Ovary (tissue), 7 donors: ENCODE measurements at regions not wholly inside any gene's neighbourhood (a gene's known extent, or its start where the extent isn't known, plus 50 kb on each side); places are given as distances from the start of the nearest gene placed in this dataset.
"Not testable (repeated sequence)": the region's sequence is repeated elsewhere in the genome, so short reads cannot be mapped to it uniquely, and the experiment has no call there.

Experiments used
- DNase-seq, 5 donors: peaks; one replicate each; pipeline ENCODE4 v3.0.0-alpha.2; 2019 to 2020
- H3K27ac ChIP-seq, 2 donors: fragments of 200-600 bp; one replicate each; pipeline versions ENCODE4 v1.5.1 to v1.8.0; 2019 to 2022
- H3K27me3 ChIP-seq: fragments of 200-600 bp; one replicate; pipeline ENCODE4 v1.8.0; 2022
- H3K36me3 ChIP-seq: fragments of 200-600 bp; sonication (generic); one replicate; pipeline ENCODE4 v1.5.1; 2019
- H3K4me1 ChIP-seq: one replicate; pipeline ENCODE4 v1.8.1; 2013; ENCODE audit warnings: mild to moderate bottlenecking, moderate library complexity; ENCODE audit not compliant: insufficient read depth
- H3K4me3 ChIP-seq: fragments of 200-600 bp; sonication (generic); one replicate; pipeline ENCODE4 v1.5.1; 2017
- H3K9me3 ChIP-seq, 2 donors: fragments of 200-600 bp in 1 of 2; sonication (generic) in 1 of 2; one replicate each; pipeline versions ENCODE4 v1.5.1 to v1.8.1; 2013 to 2019; ENCODE audit warnings: mild to moderate bottlenecking in 1 of 2, moderate library complexity in 1 of 2
- EP300 ChIP-seq: sonication (generic); formaldehyde crosslinking; IDR thresholded peaks from one replicate; pipeline ENCODE4 v1.6.1; 2017; ENCODE audit warnings: antibody characterized with exemption
- POLR2A ChIP-seq: fragments of 450-650 bp; IDR thresholded peaks from one replicate; pipeline ENCODE4 v1.6.1; 2017; ENCODE audit warnings: antibody characterized with exemption, mild to moderate bottlenecking, moderate library complexity
- WGBS, 3 donors: extraction: QIAGEN DNeasy Blood & Tissue Kit in 1 of 3; methylation state at CpG; one replicate each; pipeline versions ENCODE4 v1.1.5 to v1.1.7; 2013 to 2017; 5-methylcytosine and 5-hydroxymethylcytosine counted together
- intact Hi-C, 4 donors: fragments of 100-400 bp; cut with DNase I; formaldehyde crosslinking; loops; one replicate each; pipeline versions ENCODE4 v1.11.0 to v1.15.1; 2022 to 2023
- TF ChIP-seq, protein P1 (sequence below), 3 donors: fragments of 450-650 bp in 2 of 3; fragments of 200-600 bp in 1 of 3; IDR thresholded peaks; one replicate each; pipeline versions ENCODE4 v1.5.1 to v1.8.0; 2016 to 2022; ENCODE audit warnings: antibody characterized with exemption in 3 of 3, mild to moderate bottlenecking in 1 of 3
- donor health status: DM: no; HTN: no; CAD: no; lungs with moderate emphysema.
- donor health status: DM: no; HTN: no; CAD: no.
- donor health status: Bipolar disorder and iron deficiency.
- donor health status: DM: no; HTN: no; CAD: no.
- donor health status: DM: yes; HTN: yes; CAD: no.

DNA sequence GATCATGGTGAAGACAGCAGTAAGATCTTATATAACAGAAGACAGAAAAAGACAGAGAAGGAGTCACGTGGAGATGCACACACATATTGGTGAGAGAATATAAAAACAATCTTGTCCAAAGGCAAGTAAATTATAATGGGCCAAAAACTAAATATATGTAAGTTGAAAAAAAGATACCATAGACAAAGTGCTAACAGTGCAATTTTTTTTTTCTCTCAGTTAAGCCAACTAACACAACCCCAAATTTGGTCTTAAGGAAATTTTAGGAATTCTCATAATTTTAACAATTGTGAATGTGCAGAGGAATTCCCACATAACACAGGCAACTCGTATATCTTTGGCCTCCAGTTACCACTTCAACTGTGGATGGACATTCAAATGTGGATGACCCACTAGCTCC is 432.2 kb downstream of the SOX2 start:
- WGBS, 3 donors, result 43 to 57% (median 50%) methylated on average over 2 of the region's 2 CpGs

DNA sequence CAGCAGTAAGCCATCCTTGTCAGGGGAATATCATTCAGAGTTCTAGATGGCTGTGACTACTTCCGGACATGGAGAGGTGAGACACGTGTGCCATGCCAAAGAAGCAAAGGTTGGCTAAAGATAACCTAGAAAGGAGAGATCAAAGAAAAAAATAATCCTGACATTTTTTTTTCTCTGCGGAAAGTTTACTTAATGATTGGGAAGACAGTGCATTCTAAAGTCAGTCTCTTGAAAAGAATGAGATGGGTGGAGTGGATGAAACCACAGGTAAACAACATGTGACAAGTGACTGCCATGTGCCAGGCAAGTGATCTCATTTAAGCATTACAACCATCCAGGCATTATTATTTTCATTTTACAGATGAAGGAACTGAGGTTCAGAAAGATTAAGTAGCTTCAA is 436.6 kb downstream of the SOX2 start:
- TF ChIP-seq, protein P1, sequence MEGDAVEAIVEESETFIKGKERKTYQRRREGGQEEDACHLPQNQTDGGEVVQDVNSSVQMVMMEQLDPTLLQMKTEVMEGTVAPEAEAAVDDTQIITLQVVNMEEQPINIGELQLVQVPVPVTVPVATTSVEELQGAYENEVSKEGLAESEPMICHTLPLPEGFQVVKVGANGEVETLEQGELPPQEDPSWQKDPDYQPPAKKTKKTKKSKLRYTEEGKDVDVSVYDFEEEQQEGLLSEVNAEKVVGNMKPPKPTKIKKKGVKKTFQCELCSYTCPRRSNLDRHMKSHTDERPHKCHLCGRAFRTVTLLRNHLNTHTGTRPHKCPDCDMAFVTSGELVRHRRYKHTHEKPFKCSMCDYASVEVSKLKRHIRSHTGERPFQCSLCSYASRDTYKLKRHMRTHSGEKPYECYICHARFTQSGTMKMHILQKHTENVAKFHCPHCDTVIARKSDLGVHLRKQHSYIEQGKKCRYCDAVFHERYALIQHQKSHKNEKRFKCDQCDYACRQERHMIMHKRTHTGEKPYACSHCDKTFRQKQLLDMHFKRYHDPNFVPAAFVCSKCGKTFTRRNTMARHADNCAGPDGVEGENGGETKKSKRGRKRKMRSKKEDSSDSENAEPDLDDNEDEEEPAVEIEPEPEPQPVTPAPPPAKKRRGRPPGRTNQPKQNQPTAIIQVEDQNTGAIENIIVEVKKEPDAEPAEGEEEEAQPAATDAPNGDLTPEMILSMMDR (IDR thresholded peaks at IDR 0.05), result no peak
- no peak for TF ChIP-seq POLR2A
- no peak for TF ChIP-seq EP300
- Histone ChIP-seq H3K4me1 (no peaks in the 10 kb centered on the region), H3K4me3 (no peak overlapping the region), H3K9me3 (no peaks in the 10 kb centered on the region), H3K27ac (no peak overlapping the region), H3K27me3 (no peaks in the 10 kb centered on the region), H3K36me3 (no peaks in the 10 kb centered on the region)
- intact Hi-C loops, result no loop called here
- DNase-seq, result no peak
- WGBS, 3 donors, result 79 to 86% (median 85%) methylated on average over 3 of the region's 3 CpGs

More for the DNA sequence above, 432.2 kb downstream of the SOX2 start:
- Histone ChIP-seq H3K27me3 (no peaks in the 10 kb centered on the region), H3K9me3 (no peaks in the 10 kb centered on the region), H3K4me3 (no peak overlapping the region), H3K27ac (no peak overlapping the region), H3K36me3 (no peaks in the 10 kb centered on the region), H3K4me1 (no peaks in the 10 kb centered on the region)
- no peak for DNase-seq
- TF ChIP-seq, protein P1 (IDR thresholded peaks at IDR 0.05), result no peak
- TF ChIP-seq POLR2A (no peak), EP300 (no peak)
- intact Hi-C loops, result no loop called here

DNA sequence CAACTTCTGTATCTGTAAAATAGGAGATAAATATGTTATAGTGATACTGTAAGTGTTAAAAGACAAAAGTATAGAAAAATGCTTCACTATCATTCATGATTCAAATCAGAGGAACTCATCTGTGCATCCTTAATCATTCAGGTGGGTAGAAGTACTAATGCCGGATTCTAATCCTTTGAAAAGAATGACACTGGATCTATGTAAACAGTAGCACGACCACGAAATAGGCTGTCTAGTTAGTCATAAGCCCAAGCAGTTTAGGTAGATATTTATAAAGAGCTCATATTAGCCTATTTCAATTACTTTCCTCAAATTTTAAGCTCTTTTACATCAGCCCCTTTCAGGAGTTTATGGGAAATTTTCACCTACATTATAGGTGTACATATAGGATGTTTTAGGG is 437.9 kb downstream of the SOX2 start:
- H3K27ac ChIP-seq, result no peak overlapping the region
- DNase-seq, result no peak
- intact Hi-C loops, result no loop called here
- no peaks in the 10 kb centered on the region for H3K36me3 ChIP-seq
- TF ChIP-seq EP300 (no peak), POLR2A (no peak)
- TF ChIP-seq, protein P1 (IDR thresholded peaks at IDR 0.05), result no peak
- WGBS, 3 donors, result 72 to 77% (median 76%) methylated on average over 3 of the region's 3 CpGs
- H3K27me3 ChIP-seq, result no peaks in the 10 kb centered on the region
- no peaks in the 10 kb centered on the region for H3K4me1 ChIP-seq
- H3K4me3 ChIP-seq, result no peak overlapping the region
- no peaks in the 10 kb centered on the region for H3K9me3 ChIP-seq

DNA sequence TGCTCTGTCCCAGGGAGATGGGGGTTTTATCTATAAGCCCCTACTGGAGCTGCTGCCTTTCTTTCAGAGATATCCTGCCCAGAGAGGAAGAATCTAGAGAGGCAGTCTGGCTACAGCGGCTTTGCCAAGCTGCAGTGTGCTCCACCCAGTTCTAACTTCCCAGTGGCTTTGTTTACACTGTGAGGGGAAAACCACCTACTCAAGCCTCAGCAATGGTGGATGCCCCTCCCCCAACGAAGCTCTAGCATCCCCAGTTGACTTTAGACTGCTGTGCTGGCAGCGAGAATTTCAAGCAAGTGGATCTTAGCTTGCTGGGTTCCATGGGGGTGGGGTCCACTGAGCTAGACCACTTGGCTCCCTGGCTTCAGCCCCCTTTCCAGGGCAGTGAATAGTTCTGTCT is 444.6 kb downstream of the SOX2 start:
- DNase-seq, H3K27ac ChIP-seq, H3K27me3 ChIP-seq, intact Hi-C loops, H3K4me1 ChIP-seq, H3K36me3 ChIP-seq, H3K4me3 ChIP-seq, H3K9me3 ChIP-seq: not testable (repeated sequence)
- WGBS, 3 donors, result 63 to 72% (median 68%) methylated on average over 3 of the region's 3 CpGs

DNA sequence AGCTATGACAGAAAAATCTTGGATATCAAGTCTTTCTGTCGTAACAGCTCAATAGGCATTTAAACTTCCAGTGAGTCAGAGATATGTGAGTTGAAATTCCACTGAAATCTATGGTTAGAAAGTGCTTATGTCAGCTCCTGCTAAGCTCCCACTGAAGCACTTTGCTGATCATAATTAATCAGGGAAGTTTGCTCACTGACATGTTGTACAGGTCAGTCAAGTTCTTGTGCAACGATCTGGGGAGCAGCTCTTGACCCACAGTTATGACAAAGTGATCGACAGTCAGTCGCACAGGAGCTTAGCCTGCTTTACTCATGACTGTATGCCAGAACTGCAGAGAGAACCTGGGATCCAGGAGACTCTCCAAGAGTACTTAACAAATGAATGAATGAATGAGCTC is 453.5 kb downstream of the SOX2 start:
- H3K9me3 ChIP-seq, result no peaks in the 10 kb centered on the region
- WGBS, 3 donors, result 60 to 69% (median 62%) methylated on average over 4 of the region's 4 CpGs
- H3K4me3 ChIP-seq, result no peak overlapping the region
- intact Hi-C loops, result no loop called here
- H3K27me3 ChIP-seq, result no peaks in the 10 kb centered on the region
- TF ChIP-seq, protein P1 (IDR thresholded peaks at IDR 0.05), result no peak
- no peak for TF ChIP-seq EP300
- no peak for TF ChIP-seq POLR2A
- no peaks in the 10 kb centered on the region for H3K4me1 ChIP-seq
- H3K27ac ChIP-seq, result no peak overlapping the region
- no peak for DNase-seq
- no peaks in the 10 kb centered on the region for H3K36me3 ChIP-seq
